ENCODE measurements at regions not wholly inside any gene's neighbourhood (a gene's known extent, or its start where the extent isn't known, plus 50 kb on each side); places are given as distances from the start of the nearest gene placed in this dataset.
"Not testable (repeated sequence)": the region's sequence is repeated elsewhere in the genome, so short reads cannot be mapped to it uniquely, and the experiment has no call there.

GRCh38 chr3:72618739-72619138 lies 229.5 kb downstream of the SHQ1 start:
- no peak for DNase-seq (ENCODE audit: insufficient read length)
- TF ChIP-seq POLR2A (IDR thresholded peaks at IDR 0.05; ENCODE audit: low read depth, low read length) (no peak), POLR2AphosphoS5 (IDR thresholded peaks at IDR 0.05; ENCODE audit: low read depth, low read length) (no peak), TAF1 (IDR thresholded peaks at IDR 0.05; ENCODE audit: borderline replicate concordance, low read depth, low read length) (no peak)
- FAIRE-seq, result no peak

GRCh38 chr3:72617424-72618024 lies 230.7 kb downstream of the SHQ1 start:
- DNase-seq (ENCODE audit: insufficient read length) (no peak), FAIRE-seq (no peak)
- no peak for TF ChIP-seq TAF1 (IDR thresholded peaks at IDR 0.05; ENCODE audit: borderline replicate concordance, low read depth, low read length)
- no peak for TF ChIP-seq POLR2A (IDR thresholded peaks at IDR 0.05; ENCODE audit: low read depth, low read length)
- no peak for TF ChIP-seq POLR2AphosphoS5 (IDR thresholded peaks at IDR 0.05; ENCODE audit: low read depth, low read length)

GRCh38 chr3:72615776-72616175 lies 232.5 kb downstream of the SHQ1 start:
- FAIRE-seq (no peak), DNase-seq (ENCODE audit: insufficient read length) (no peak)
- TF ChIP-seq TAF1 (IDR thresholded peaks at IDR 0.05; ENCODE audit: borderline replicate concordance, low read depth, low read length) (no peak), POLR2AphosphoS5 (IDR thresholded peaks at IDR 0.05; ENCODE audit: low read depth, low read length) (no peak), POLR2A (IDR thresholded peaks at IDR 0.05; ENCODE audit: low read depth, low read length) (no peak)

- no peak for TF ChIP-seq POLR2A (IDR thresholded peaks at IDR 0.05; ENCODE audit: low read depth, low read length)
- no peak for TF ChIP-seq POLR2AphosphoS5 (IDR thresholded peaks at IDR 0.05; ENCODE audit: low read depth, low read length)
- no peak for TF ChIP-seq TAF1 (IDR thresholded peaks at IDR 0.05; ENCODE audit: borderline replicate concordance, low read depth, low read length)
- FAIRE-seq (no peak), DNase-seq (ENCODE audit: insufficient read length) (no peak)
Measured at GRCh38 chr3:72615182-72615581, 233.1 kb downstream of the SHQ1 start.

GRCh38 chr3:72614394-72615074 lies 233.7 kb downstream of the SHQ1 start:
- no peak for TF ChIP-seq TAF1 (IDR thresholded peaks at IDR 0.05; ENCODE audit: borderline replicate concordance, low read depth, low read length)
- no peak for TF ChIP-seq POLR2AphosphoS5 (IDR thresholded peaks at IDR 0.05; ENCODE audit: low read depth, low read length)
- no peak for TF ChIP-seq POLR2A (IDR thresholded peaks at IDR 0.05; ENCODE audit: low read depth, low read length)
- FAIRE-seq (no peak), DNase-seq (ENCODE audit: insufficient read length) (no peak)

- DNase-seq (ENCODE audit: insufficient read length), result no peak
- FAIRE-seq, result no peak
- TF ChIP-seq POLR2A (IDR thresholded peaks at IDR 0.05; ENCODE audit: low read depth, low read length) (no peak), TAF1 (IDR thresholded peaks at IDR 0.05; ENCODE audit: borderline replicate concordance, low read depth, low read length) (no peak), POLR2AphosphoS5 (IDR thresholded peaks at IDR 0.05; ENCODE audit: low read depth, low read length) (no peak)
Measured at GRCh38 chr3:72613871-72614270, 234.4 kb downstream of the SHQ1 start.

GRCh38 chr3:72609114-72609513 lies 239.1 kb downstream of the SHQ1 start:
- not testable (repeated sequence) for DNase-seq (ENCODE audit: insufficient read length); FAIRE-seq

GRCh38 chr3:72606005-72606800 lies 242.0 kb downstream of the SHQ1 start:
- FAIRE-seq (no peak), DNase-seq (ENCODE audit: insufficient read length) (no peak)
- TF ChIP-seq POLR2AphosphoS5 (IDR thresholded peaks at IDR 0.05; ENCODE audit: low read depth, low read length) (no peak), TAF1 (IDR thresholded peaks at IDR 0.05; ENCODE audit: borderline replicate concordance, low read depth, low read length) (no peak), POLR2A (IDR thresholded peaks at IDR 0.05; ENCODE audit: low read depth, low read length) (no peak)

- DNase-seq (ENCODE audit: insufficient read length), result no peak
- no peak for FAIRE-seq
- TF ChIP-seq TAF1 (IDR thresholded peaks at IDR 0.05; ENCODE audit: borderline replicate concordance, low read depth, low read length) (no peak), POLR2A (IDR thresholded peaks at IDR 0.05; ENCODE audit: low read depth, low read length) (no peak), POLR2AphosphoS5 (IDR thresholded peaks at IDR 0.05; ENCODE audit: low read depth, low read length) (no peak)
Measured at GRCh38 chr3:72604328-72604727, 243.9 kb downstream of the SHQ1 start.

GRCh38 chr3:72601983-72602750 lies 246.1 kb downstream of the SHQ1 start:
- FAIRE-seq (no peak), DNase-seq (ENCODE audit: insufficient read length) (no peak)
- TF ChIP-seq POLR2A (IDR thresholded peaks at IDR 0.05; ENCODE audit: low read depth, low read length), result no peak
- TF ChIP-seq TAF1 (IDR thresholded peaks at IDR 0.05; ENCODE audit: borderline replicate concordance, low read depth, low read length), result no peak
- no peak for TF ChIP-seq POLR2AphosphoS5 (IDR thresholded peaks at IDR 0.05; ENCODE audit: low read depth, low read length)

GRCh38 chr3:72601060-72601459 lies 247.2 kb downstream of the SHQ1 start:
- DNase-seq (ENCODE audit: insufficient read length) (no peak), FAIRE-seq (no peak)
- TF ChIP-seq TAF1 (IDR thresholded peaks at IDR 0.05; ENCODE audit: borderline replicate concordance, low read depth, low read length), result no peak
- TF ChIP-seq POLR2AphosphoS5 (IDR thresholded peaks at IDR 0.05; ENCODE audit: low read depth, low read length), result no peak
- TF ChIP-seq POLR2A (IDR thresholded peaks at IDR 0.05; ENCODE audit: low read depth, low read length), result no peak
